ENCODE measurements at regions not wholly inside any gene's neighbourhood (a gene's known extent, or its start where the extent isn't known, plus 50 kb on each side); places are given as distances from the start of the nearest gene placed in this dataset.
A peak's percentile ranks its signal among the peaks of the same experiment; 100 is the strongest.

- no peak overlapping the region for H2BK120ac ChIP-seq (ENCODE audit: low read depth, low read length)
- H3K4me2 ChIP-seq (ENCODE audit: insufficient read depth, low read length, poor library complexity, severe bottlenecking), result no peak overlapping the region
- no peak overlapping the region for H4K91ac ChIP-seq (ENCODE audit: low read depth, low read length, poor library complexity)
- no peak overlapping the region for H3K14ac ChIP-seq (ENCODE audit: low read length)
- no CpG with 5 or more reads among the region's 2 CpGs for WGBS, 2 donors (ENCODE audit: extremely low coverage in 2 of 2, insufficient read length in 2 of 2, insufficient replicate concordance in 1 of 2)
- H2AK5ac ChIP-seq (ENCODE audit: low read depth, low read length), result no peak overlapping the region
- H2BK15ac ChIP-seq (ENCODE audit: low read length), result no peak overlapping the region
- H3K9me3 ChIP-seq (replicated peaks in 1 of 2; ENCODE audit: control insufficient read depth in 2 of 2, insufficient read depth in 1 of 2, low read depth in 1 of 2, low read length in 2 of 2), result no peaks in the 10 kb centered on the region
- no peak overlapping the region for H3K9ac ChIP-seq (ENCODE audit: low read depth, low read length, poor library complexity)
- H3K36me3 ChIP-seq (replicated peaks in 1 of 2; ENCODE audit: control insufficient read depth in 2 of 2, insufficient read depth in 2 of 2, low read length in 2 of 2), result no peaks in the 10 kb centered on the region
- no peak overlapping the region for H3K18ac ChIP-seq (ENCODE audit: low read length)
- no peak overlapping the region for H2AFZ ChIP-seq (ENCODE audit: low read length)
- no peaks in the 10 kb centered on the region for H3K79me1 ChIP-seq (ENCODE audit: low read depth, low read length)
- peaks cover 0 to 4% of the 10 kb centered on the region in 2 donors for H3K4me1 ChIP-seq (ENCODE audit: control insufficient read depth in 2 of 2, insufficient read depth in 1 of 2, low read depth in 1 of 2, low read length in 2 of 2)
- H3K4me3 ChIP-seq (ENCODE audit: low read length in 2 of 2), result no peak overlapping the region
- no peak overlapping the region for H2BK5ac ChIP-seq (ENCODE audit: low read length)
- H3K27ac ChIP-seq (replicated peaks; ENCODE audit: low read length), result no peak overlapping the region
- no peaks in the 10 kb centered on the region for H3K27me3 ChIP-seq (ENCODE audit: control insufficient read depth in 3 of 3, insufficient read depth in 3 of 3, low read depth in 1 of 3, low read length in 3 of 3)
- DNase-seq (ENCODE audit: low spot score), result no peak
- no peak overlapping the region for H3K4ac ChIP-seq (ENCODE audit: low read length)
- H3K23ac ChIP-seq (ENCODE audit: low read depth, low read length, poor library complexity), result no peak overlapping the region
- H2BK12ac ChIP-seq (ENCODE audit: low read length), result no peak overlapping the region
- H4K8ac ChIP-seq (ENCODE audit: low read depth, low read length), result no peak overlapping the region
These were observed 99.5 kb upstream of the USP38 start for GRCh38 chr4:143085224-143085623.

GRCh38 chr4:143085659-143086058, 99.1 kb upstream of the USP38 start:
- Histone ChIP-seq H3K4me1 (ENCODE audit: control insufficient read depth in 2 of 2, insufficient read depth in 1 of 2, low read depth in 1 of 2, low read length in 2 of 2) (peaks cover 0 to 4% of the 10 kb centered on the region in 2 donors), H4K91ac (ENCODE audit: low read depth, low read length, poor library complexity) (no peak overlapping the region), H3K9ac (ENCODE audit: low read depth, low read length, poor library complexity) (no peak overlapping the region), H2BK12ac (ENCODE audit: low read length) (no peak overlapping the region), H3K79me1 (ENCODE audit: low read depth, low read length) (no peaks in the 10 kb centered on the region), H3K14ac (ENCODE audit: low read length) (no peak overlapping the region), H3K18ac (ENCODE audit: low read length) (no peak overlapping the region), H2BK120ac (ENCODE audit: low read depth, low read length) (no peak overlapping the region), H2AK5ac (ENCODE audit: low read depth, low read length) (no peak overlapping the region), H3K27ac (replicated peaks; ENCODE audit: low read length) (no peak overlapping the region), H2AFZ (ENCODE audit: low read length) (no peak overlapping the region), H3K9me3 (replicated peaks in 1 of 2; ENCODE audit: control insufficient read depth in 2 of 2, insufficient read depth in 1 of 2, low read depth in 1 of 2, low read length in 2 of 2) (peaks cover 0 to under 1% of the 10 kb centered on the region in 2 donors), H3K4ac (ENCODE audit: low read length) (no peak overlapping the region), H2BK5ac (ENCODE audit: low read length) (no peak overlapping the region), H3K4me2 (ENCODE audit: insufficient read depth, low read length, poor library complexity, severe bottlenecking) (no peak overlapping the region), H3K23ac (ENCODE audit: low read depth, low read length, poor library complexity) (no peak overlapping the region), H2BK15ac (ENCODE audit: low read length) (no peak overlapping the region), H3K4me3 (ENCODE audit: low read length in 2 of 2) (no peak overlapping the region), H3K36me3 (replicated peaks in 1 of 2; ENCODE audit: control insufficient read depth in 2 of 2, insufficient read depth in 2 of 2, low read length in 2 of 2) (no peaks in the 10 kb centered on the region), H3K27me3 (ENCODE audit: control insufficient read depth in 3 of 3, insufficient read depth in 3 of 3, low read depth in 1 of 3, low read length in 3 of 3) (no peaks in the 10 kb centered on the region), H4K8ac (ENCODE audit: low read depth, low read length) (no peak overlapping the region)
- no peak for DNase-seq (ENCODE audit: low spot score)

- Histone ChIP-seq H2AFZ (ENCODE audit: low read length) (no peak overlapping the region), H3K27me3 (ENCODE audit: control insufficient read depth in 3 of 3, insufficient read depth in 3 of 3, low read depth in 1 of 3, low read length in 3 of 3) (no peaks in the 10 kb centered on the region), H3K4me2 (ENCODE audit: insufficient read depth, low read length, poor library complexity, severe bottlenecking) (no peak overlapping the region), H3K9ac (ENCODE audit: low read depth, low read length, poor library complexity) (no peak overlapping the region), H3K27ac (replicated peaks; ENCODE audit: low read length) (no peak overlapping the region), H3K23ac (ENCODE audit: low read depth, low read length, poor library complexity) (no peak overlapping the region), H3K36me3 (replicated peaks in 1 of 2; ENCODE audit: control insufficient read depth in 2 of 2, insufficient read depth in 2 of 2, low read length in 2 of 2) (no peaks in the 10 kb centered on the region), H3K18ac (ENCODE audit: low read length) (no peak overlapping the region), H4K8ac (ENCODE audit: low read depth, low read length) (no peak overlapping the region), H2BK5ac (ENCODE audit: low read length) (no peak overlapping the region), H3K4ac (ENCODE audit: low read length) (no peak overlapping the region), H2BK12ac (ENCODE audit: low read length) (no peak overlapping the region), H2BK15ac (ENCODE audit: low read length) (no peak overlapping the region), H3K14ac (ENCODE audit: low read length) (no peak overlapping the region), H3K4me1 (ENCODE audit: control insufficient read depth in 2 of 2, insufficient read depth in 1 of 2, low read depth in 1 of 2, low read length in 2 of 2) (peaks cover 0 to 2% of the 10 kb centered on the region in 2 donors), H3K4me3 (ENCODE audit: low read length in 2 of 2) (no peak overlapping the region), H4K91ac (ENCODE audit: low read depth, low read length, poor library complexity) (no peak overlapping the region), H3K9me3 (replicated peaks in 1 of 2; ENCODE audit: control insufficient read depth in 2 of 2, insufficient read depth in 1 of 2, low read depth in 1 of 2, low read length in 2 of 2) (peaks cover 0 to 2% of the 10 kb centered on the region in 2 donors), H2BK120ac (ENCODE audit: low read depth, low read length) (no peak overlapping the region), H2AK5ac (ENCODE audit: low read depth, low read length) (no peak overlapping the region), H3K79me1 (ENCODE audit: low read depth, low read length) (no peaks in the 10 kb centered on the region)
- DNase-seq (ENCODE audit: low spot score), result peak; percentile 1
These were observed 95.4 kb upstream of the USP38 start for GRCh38 chr4:143089291-143089690.

- Histone ChIP-seq H3K79me1 (ENCODE audit: low read depth, low read length) (no peaks in the 10 kb centered on the region), H3K4me3 (ENCODE audit: low read length in 2 of 2) (no peak overlapping the region), H2AFZ (ENCODE audit: low read length) (no peak overlapping the region), H2BK12ac (ENCODE audit: low read length) (no peak overlapping the region), H3K36me3 (replicated peaks in 1 of 2; ENCODE audit: control insufficient read depth in 2 of 2, insufficient read depth in 2 of 2, low read length in 2 of 2) (no peaks in the 10 kb centered on the region), H3K4me2 (ENCODE audit: insufficient read depth, low read length, poor library complexity, severe bottlenecking) (no peak overlapping the region), H3K4me1 (ENCODE audit: control insufficient read depth in 2 of 2, insufficient read depth in 1 of 2, low read depth in 1 of 2, low read length in 2 of 2) (no peaks in the 10 kb centered on the region), H3K23ac (ENCODE audit: low read depth, low read length, poor library complexity) (no peak overlapping the region), H4K91ac (ENCODE audit: low read depth, low read length, poor library complexity) (no peak overlapping the region), H3K14ac (ENCODE audit: low read length) (no peak overlapping the region), H3K27me3 (ENCODE audit: control insufficient read depth in 3 of 3, insufficient read depth in 3 of 3, low read depth in 1 of 3, low read length in 3 of 3) (no peaks in the 10 kb centered on the region), H2AK5ac (ENCODE audit: low read depth, low read length) (no peak overlapping the region), H3K9ac (ENCODE audit: low read depth, low read length, poor library complexity) (no peak overlapping the region), H4K8ac (ENCODE audit: low read depth, low read length) (no peak overlapping the region), H2BK5ac (ENCODE audit: low read length) (no peak overlapping the region), H2BK15ac (ENCODE audit: low read length) (no peak overlapping the region), H3K4ac (ENCODE audit: low read length) (no peak overlapping the region), H3K18ac (ENCODE audit: low read length) (no peak overlapping the region), H3K9me3 (replicated peaks in 1 of 2; ENCODE audit: control insufficient read depth in 2 of 2, insufficient read depth in 1 of 2, low read depth in 1 of 2, low read length in 2 of 2) (peaks cover 0 to 2% of the 10 kb centered on the region in 2 donors), H2BK120ac (ENCODE audit: low read depth, low read length) (no peak overlapping the region), H3K27ac (replicated peaks; ENCODE audit: low read length) (no peak overlapping the region)
- no peak for DNase-seq (ENCODE audit: low spot score)
These were observed 94.9 kb upstream of the USP38 start for GRCh38 chr4:143089847-143090246.

All from neuronal stem cell (in vitro differentiated cells).